Calu3 (cell line): ENCODE measurements at regions not wholly inside any gene's neighbourhood (a gene's known extent, or its start where the extent isn't known, plus 50 kb on each side); places are given as distances from the start of the nearest gene placed in this dataset.

ENCODE experiments used
- BruUV-seq: library from RNA; stranded (reverse); fragments of 400-500 nt; replicated peaks from 2 replicates; lab custom pipeline; 2021; lab: Mats Ljungman, UMichigan
- CTCF ChIA-PET: fragments of 300-600 bp; sonication (Branson Sonifier 250); formaldehyde crosslinking; loops from one replicate; lab custom pipeline; 2022; ENCODE audit warnings: antibody characterized with exemption; lab: Charles Lee
- DNase-seq: peaks from one replicate; pipeline ENCODE4 v3.0.0; 2022
- H3K27ac Mint-ChIP-seq: one replicate; pipeline ENCODE4 v1.8.0; 2022; ENCODE audit warnings: mixed read lengths; ENCODE audit not compliant: unreplicated experiment
- H3K27me3 Mint-ChIP-seq: one replicate; pipeline ENCODE4 v1.8.0; 2022; ENCODE audit warnings: mixed read lengths; ENCODE audit not compliant: unreplicated experiment
- H3K36me3 Mint-ChIP-seq: one replicate; pipeline ENCODE4 v1.8.0; 2022; ENCODE audit warnings: mild to moderate bottlenecking, moderate library complexity, mixed read lengths; ENCODE audit not compliant: insufficient read depth, unreplicated experiment
- H3K4me1 Mint-ChIP-seq: one replicate; pipeline ENCODE4 v1.8.0; 2022; ENCODE audit warnings: mild to moderate bottlenecking, low read depth, mixed read lengths; ENCODE audit not compliant: unreplicated experiment
- H3K4me3 Mint-ChIP-seq: one replicate; pipeline ENCODE4 v1.8.0; 2022; ENCODE audit warnings: mild to moderate bottlenecking, low read depth, moderate library complexity, mixed read lengths; ENCODE audit not compliant: unreplicated experiment
- H3K9me3 Mint-ChIP-seq: one replicate; pipeline ENCODE4 v1.8.0; 2022; ENCODE audit warnings: low read depth, mixed read lengths; ENCODE audit not compliant: unreplicated experiment
- intact Hi-C: fragments of 100-400 bp; cut with micrococcal nuclease; formaldehyde crosslinking; loops from one replicate; pipeline ENCODE4 v1.10.0; 2022; ENCODE audit not compliant: unreplicated experiment
- TF ChIP-seq, protein P1 (sequence below): fragments of 200-600 bp; IDR thresholded peaks from one replicate; pipeline ENCODE4 v1.8.0; 2022; ENCODE audit warnings: antibody characterized with exemption; ENCODE audit not compliant: unreplicated experiment

DNA sequence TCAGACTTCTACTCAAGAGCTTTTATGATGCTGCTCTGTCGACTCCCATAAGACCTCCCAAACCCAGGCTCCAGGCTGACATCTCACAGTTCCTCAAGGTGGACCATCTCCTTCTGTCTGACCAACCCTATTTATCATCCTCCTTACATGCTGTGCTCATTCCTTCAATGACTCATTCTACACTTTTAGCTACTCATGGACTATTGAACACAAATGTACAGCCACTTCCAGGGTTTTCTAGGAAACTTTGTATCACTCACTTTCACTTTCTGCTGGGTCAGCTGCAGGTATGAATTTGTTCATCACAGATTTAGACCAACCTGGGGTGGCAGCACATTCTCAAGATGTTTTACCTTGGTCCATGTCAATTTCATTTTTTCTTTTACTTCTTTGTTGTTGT lies 162.4 kb upstream of the FAM20A start:
- no peaks in the 10 kb centered on the region for H3K27me3 Mint-ChIP-seq
- DNase-seq, result no peak
- no peaks in the 10 kb centered on the region for H3K36me3 Mint-ChIP-seq
- CTCF ChIA-PET, result interaction anchor here (0.5 kb wide), 1 partner anchor 1431 kb away, joined by 11 read pairs; no protein-coding TSS in a partner anchor
- H3K27ac Mint-ChIP-seq, result no peak overlapping the region
- intact Hi-C loops, result loop anchor here (5.0 kb wide), 2 partner anchors 231 to 591 kb away; no protein-coding TSS in a partner anchor
- H3K9me3 Mint-ChIP-seq, result no peaks in the 10 kb centered on the region
- peaks cover 24% of the 10 kb centered on the region for H3K4me1 Mint-ChIP-seq
- no peak overlapping the region for H3K4me3 Mint-ChIP-seq
- TF ChIP-seq, protein P1, sequence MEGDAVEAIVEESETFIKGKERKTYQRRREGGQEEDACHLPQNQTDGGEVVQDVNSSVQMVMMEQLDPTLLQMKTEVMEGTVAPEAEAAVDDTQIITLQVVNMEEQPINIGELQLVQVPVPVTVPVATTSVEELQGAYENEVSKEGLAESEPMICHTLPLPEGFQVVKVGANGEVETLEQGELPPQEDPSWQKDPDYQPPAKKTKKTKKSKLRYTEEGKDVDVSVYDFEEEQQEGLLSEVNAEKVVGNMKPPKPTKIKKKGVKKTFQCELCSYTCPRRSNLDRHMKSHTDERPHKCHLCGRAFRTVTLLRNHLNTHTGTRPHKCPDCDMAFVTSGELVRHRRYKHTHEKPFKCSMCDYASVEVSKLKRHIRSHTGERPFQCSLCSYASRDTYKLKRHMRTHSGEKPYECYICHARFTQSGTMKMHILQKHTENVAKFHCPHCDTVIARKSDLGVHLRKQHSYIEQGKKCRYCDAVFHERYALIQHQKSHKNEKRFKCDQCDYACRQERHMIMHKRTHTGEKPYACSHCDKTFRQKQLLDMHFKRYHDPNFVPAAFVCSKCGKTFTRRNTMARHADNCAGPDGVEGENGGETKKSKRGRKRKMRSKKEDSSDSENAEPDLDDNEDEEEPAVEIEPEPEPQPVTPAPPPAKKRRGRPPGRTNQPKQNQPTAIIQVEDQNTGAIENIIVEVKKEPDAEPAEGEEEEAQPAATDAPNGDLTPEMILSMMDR, result no peak
- no TSS peak for BruUV-seq

DNA sequence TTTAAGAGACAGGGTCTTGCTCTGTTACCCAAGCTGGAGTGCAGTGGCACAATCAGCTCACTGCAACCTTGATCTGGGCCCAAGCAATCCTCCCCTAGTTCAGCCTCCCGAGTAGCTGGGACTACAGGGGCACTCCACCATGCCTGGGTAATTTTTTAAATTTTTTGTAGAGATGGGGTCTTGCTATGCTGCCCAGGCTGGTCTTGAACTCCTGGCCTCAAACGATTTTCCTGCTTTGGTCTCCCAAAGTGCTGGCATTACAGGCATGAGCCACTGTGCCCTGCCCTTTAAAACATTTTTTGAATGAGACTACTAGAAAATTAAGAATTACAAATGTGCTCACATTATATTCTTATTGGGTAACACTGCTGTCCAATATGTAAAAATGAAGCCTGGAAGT lies 161.7 kb upstream of the FAM20A start:
- no peak for DNase-seq
- Mint-ChIP-seq H3K27me3 (no peaks in the 10 kb centered on the region), H3K4me3 (no peak overlapping the region), H3K36me3 (no peaks in the 10 kb centered on the region), H3K27ac (no peak overlapping the region), H3K9me3 (no peaks in the 10 kb centered on the region), H3K4me1 (peaks cover 25% of the 10 kb centered on the region)
- CTCF ChIA-PET, result no interaction called here
- TF ChIP-seq, protein P1, result no peak
- intact Hi-C loops, result loop anchor here (5.0 kb wide), 2 partner anchors 231 to 591 kb away; no protein-coding TSS in a partner anchor
- no TSS peak for BruUV-seq

DNA sequence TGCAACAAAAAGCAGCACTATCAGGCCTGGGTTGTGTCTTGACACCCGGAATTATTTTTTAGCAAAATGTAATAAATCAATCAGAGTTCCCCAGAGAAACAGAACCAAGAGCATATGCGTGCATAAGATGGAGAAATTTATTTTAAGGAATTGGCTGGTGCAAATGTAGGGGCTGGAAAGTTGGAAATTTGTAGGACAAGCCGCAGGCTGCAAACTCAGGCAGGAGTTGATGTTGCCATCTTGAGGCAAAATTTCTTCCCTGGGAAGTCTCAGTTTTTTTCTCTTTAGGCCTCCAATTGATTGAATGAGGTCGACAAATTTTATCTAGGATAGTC lies 158.9 kb upstream of the FAM20A start:
- Mint-ChIP-seq H3K9me3 (no peaks in the 10 kb centered on the region), H3K27ac (peak overlapping the region; percentile 90), H3K4me1 (peaks cover 25% of the 10 kb centered on the region), H3K27me3 (no peaks in the 10 kb centered on the region), H3K36me3 (no peaks in the 10 kb centered on the region), H3K4me3 (peak overlapping the region; percentile 74)
- BruUV-seq, result no TSS peak
- TF ChIP-seq, protein P1, result no peak
- no peak for DNase-seq
- intact Hi-C loops, result loop anchor here (2.0 to 5.0 kb wide), 3 partner anchors 228 to 588 kb away; no protein-coding TSS in a partner anchor
- CTCF ChIA-PET, result no interaction called here

DNA sequence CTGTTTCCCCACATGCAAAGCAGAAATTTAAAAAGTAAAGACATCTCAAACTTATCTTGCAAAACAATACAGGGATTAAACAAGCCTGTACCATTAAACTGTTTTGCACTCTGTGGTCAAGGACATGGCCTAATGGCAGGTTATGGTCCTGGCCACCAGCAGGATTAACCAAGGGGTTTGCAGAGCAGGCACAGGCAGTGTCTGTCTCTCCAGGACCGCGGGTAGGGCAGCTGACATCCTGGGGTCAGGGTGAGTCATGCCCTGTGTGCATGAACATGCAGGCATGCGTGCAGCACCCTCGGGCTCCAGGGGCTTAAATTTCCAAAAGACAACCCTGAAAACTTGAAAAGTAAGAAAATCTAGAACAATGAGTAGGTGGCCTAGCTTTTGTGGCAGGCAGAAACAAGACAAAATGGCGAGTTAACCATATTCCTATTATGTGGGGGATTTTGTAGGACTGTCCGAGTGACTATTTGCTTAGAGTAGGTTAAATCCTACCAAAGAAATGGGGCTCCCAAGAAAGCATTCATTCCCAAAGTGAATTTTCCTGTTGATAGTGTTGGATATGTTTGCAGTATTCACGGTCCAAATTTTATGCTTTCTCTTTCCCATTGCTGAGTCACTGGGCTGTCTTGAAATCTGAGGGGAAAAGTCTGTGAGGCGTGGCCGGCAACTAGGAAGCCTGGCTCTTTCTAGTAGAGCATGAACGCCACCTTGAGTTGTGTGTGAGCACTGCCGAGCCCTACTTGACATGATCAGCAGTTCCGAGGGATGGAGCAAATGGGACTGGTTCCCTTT lies 158.4 kb upstream of the FAM20A start:
- TF ChIP-seq, protein P1, result peak; percentile 72
- H3K4me1 Mint-ChIP-seq, result peaks cover 25% of the 10 kb centered on the region
- CTCF ChIA-PET, result interaction anchor here (0.5 to 0.6 kb wide), 2 partner anchors 322 to 478 kb away, joined by 3 to 4 read pairs; no protein-coding TSS in a partner anchor
- H3K36me3 Mint-ChIP-seq, result no peaks in the 10 kb centered on the region
- peak overlapping the region; percentile 74 for H3K4me3 Mint-ChIP-seq
- no peaks in the 10 kb centered on the region for H3K9me3 Mint-ChIP-seq
- peak; percentile 83 for DNase-seq
- no peaks in the 10 kb centered on the region for H3K27me3 Mint-ChIP-seq
- intact Hi-C loops, result loop anchor here (2.0 to 5.0 kb wide), 4 partner anchors 147 to 587 kb away; no protein-coding TSS in a partner anchor
- H3K27ac Mint-ChIP-seq, result peak overlapping the region; percentile 90
- no TSS peak for BruUV-seq
